ENCODE measurements at regions not wholly inside any gene's neighbourhood (a gene's known extent, or its start where the extent isn't known, plus 50 kb on each side); places are given as distances from the start of the nearest gene placed in this dataset.

DNA sequence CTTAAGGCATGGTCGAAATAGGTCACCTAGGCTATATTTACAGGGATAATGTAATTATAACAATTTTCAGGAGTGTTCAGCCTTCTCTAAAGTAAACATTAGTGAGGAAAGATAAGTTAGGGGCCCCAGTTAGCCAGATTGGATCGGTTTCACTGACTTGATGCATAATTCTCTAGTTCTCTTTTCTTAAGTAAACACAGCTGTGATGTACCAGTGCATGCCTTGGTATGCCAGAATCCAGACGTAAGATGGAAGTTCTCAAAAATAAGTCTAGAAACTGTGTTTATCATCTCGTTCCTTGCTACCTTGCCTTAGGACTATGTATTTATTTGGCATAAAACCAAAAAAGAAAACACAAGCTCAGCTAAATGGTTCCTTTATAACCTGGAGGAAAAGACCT lies 442.2 kb upstream of the CLINT1 start:
- no peak overlapping the region for H2AFZ ChIP-seq (ENCODE audit: low read depth, low read length)
- no peak overlapping the region for H3K27ac ChIP-seq (ENCODE audit: low read length)
- H4K20me1 ChIP-seq (ENCODE audit: insufficient read depth, low read length), result no peaks in the 10 kb centered on the region
- H3K4me1 ChIP-seq (ENCODE audit: insufficient read depth, low read length), result peaks cover 16% of the 10 kb centered on the region
- H3K9me3 ChIP-seq (ENCODE audit: insufficient read depth, low read length, severe bottlenecking), result peaks cover 7% of the 10 kb centered on the region
- no peak for DNase-seq
- TF ChIP-seq, protein P1, sequence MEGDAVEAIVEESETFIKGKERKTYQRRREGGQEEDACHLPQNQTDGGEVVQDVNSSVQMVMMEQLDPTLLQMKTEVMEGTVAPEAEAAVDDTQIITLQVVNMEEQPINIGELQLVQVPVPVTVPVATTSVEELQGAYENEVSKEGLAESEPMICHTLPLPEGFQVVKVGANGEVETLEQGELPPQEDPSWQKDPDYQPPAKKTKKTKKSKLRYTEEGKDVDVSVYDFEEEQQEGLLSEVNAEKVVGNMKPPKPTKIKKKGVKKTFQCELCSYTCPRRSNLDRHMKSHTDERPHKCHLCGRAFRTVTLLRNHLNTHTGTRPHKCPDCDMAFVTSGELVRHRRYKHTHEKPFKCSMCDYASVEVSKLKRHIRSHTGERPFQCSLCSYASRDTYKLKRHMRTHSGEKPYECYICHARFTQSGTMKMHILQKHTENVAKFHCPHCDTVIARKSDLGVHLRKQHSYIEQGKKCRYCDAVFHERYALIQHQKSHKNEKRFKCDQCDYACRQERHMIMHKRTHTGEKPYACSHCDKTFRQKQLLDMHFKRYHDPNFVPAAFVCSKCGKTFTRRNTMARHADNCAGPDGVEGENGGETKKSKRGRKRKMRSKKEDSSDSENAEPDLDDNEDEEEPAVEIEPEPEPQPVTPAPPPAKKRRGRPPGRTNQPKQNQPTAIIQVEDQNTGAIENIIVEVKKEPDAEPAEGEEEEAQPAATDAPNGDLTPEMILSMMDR (IDR thresholded peaks at IDR 0.05; ENCODE audit: borderline replicate concordance, extremely low read depth, low read length, poor library complexity, severe bottlenecking), result no peak
- no peak for TF ChIP-seq EZH2 (IDR thresholded peaks at IDR 0.05; ENCODE audit: borderline replicate concordance, low read depth, low read length, severe bottlenecking)
- H3K4me2 ChIP-seq (ENCODE audit: insufficient read depth, low read length), result no peak overlapping the region
- H3K4me3 ChIP-seq (ENCODE audit: low read depth in 1 of 2, low read length in 2 of 2), result no peak overlapping the region
- H3K79me2 ChIP-seq (ENCODE audit: insufficient read depth, low read length), result no peaks in the 10 kb centered on the region
- H3K36me3 ChIP-seq (ENCODE audit: insufficient read depth, low read length), result no peaks in the 10 kb centered on the region
- ATAC-seq (ENCODE audit: insufficient read depth, low read depth), result no peak
- H3K27me3 ChIP-seq (ENCODE audit: insufficient read depth, low read length, poor library complexity), result no peaks in the 10 kb centered on the region
- no peak overlapping the region for H3K9ac ChIP-seq (ENCODE audit: low read depth, low read length)

- H3K4me1 ChIP-seq (ENCODE audit: insufficient read depth, low read length), result peaks cover 16% of the 10 kb centered on the region
- no peak overlapping the region for H3K4me3 ChIP-seq (ENCODE audit: low read depth in 1 of 2, low read length in 2 of 2)
- peaks cover 7% of the 10 kb centered on the region for H3K9me3 ChIP-seq (ENCODE audit: insufficient read depth, low read length, severe bottlenecking)
- DNase-seq (no peak), ATAC-seq (ENCODE audit: insufficient read depth, low read depth) (no peak)
- no peaks in the 10 kb centered on the region for H4K20me1 ChIP-seq (ENCODE audit: insufficient read depth, low read length)
- H3K36me3 ChIP-seq (ENCODE audit: insufficient read depth, low read length), result no peaks in the 10 kb centered on the region
- no peaks in the 10 kb centered on the region for H3K79me2 ChIP-seq (ENCODE audit: insufficient read depth, low read length)
- H3K27ac ChIP-seq (ENCODE audit: low read length), result no peak overlapping the region; the same call in 1 of the 2 replicates
- no peak overlapping the region for H3K4me2 ChIP-seq (ENCODE audit: insufficient read depth, low read length)
- no peaks in the 10 kb centered on the region for H3K27me3 ChIP-seq (ENCODE audit: insufficient read depth, low read length, poor library complexity)
- TF ChIP-seq, protein P1 (IDR thresholded peaks at IDR 0.05; ENCODE audit: borderline replicate concordance, extremely low read depth, low read length, poor library complexity, severe bottlenecking), result no peak
- TF ChIP-seq EZH2 (IDR thresholded peaks at IDR 0.05; ENCODE audit: borderline replicate concordance, low read depth, low read length, severe bottlenecking), result no peak
- H2AFZ ChIP-seq (ENCODE audit: low read depth, low read length), result no peak overlapping the region
- no peak overlapping the region for H3K9ac ChIP-seq (ENCODE audit: low read depth, low read length)
These were observed 441.3 kb upstream of the CLINT1 start for GRCh38 chr5:158300256-158300655.

DNA sequence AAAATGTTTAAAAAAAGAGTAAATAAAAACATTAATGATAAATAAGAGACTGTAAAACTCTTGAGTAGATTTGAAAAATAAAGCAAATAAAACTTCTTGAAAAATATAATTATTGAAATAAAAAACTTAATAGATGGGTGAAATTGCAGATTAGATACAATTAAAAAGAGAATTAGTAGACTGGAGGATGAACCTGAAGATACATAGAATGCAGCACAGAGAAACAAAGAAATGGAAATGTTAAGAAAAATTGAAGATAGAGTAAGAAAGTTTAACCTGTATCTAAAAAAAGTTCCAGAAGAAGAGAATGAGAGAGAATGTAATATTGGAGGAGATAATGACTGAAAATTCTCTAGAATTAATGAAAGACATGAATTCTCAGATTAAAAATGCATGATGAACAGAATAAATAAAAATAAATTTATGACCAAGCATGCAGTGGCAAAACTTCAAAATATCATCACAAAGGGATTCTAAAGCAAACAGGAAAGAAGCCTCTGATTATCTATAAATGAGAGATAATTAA lies 438.1 kb upstream of the CLINT1 start:
- H3K4me1 ChIP-seq (ENCODE audit: insufficient read depth, low read length), result peaks cover 11% of the 10 kb centered on the region
- H3K9ac ChIP-seq (ENCODE audit: low read depth, low read length), result no peak overlapping the region
- H3K27ac ChIP-seq (ENCODE audit: low read length), result no peak overlapping the region
- H3K36me3 ChIP-seq (ENCODE audit: insufficient read depth, low read length), result no peaks in the 10 kb centered on the region
- no peaks in the 10 kb centered on the region for H3K79me2 ChIP-seq (ENCODE audit: insufficient read depth, low read length)
- H4K20me1 ChIP-seq (ENCODE audit: insufficient read depth, low read length), result no peaks in the 10 kb centered on the region
- no peak overlapping the region for H3K4me2 ChIP-seq (ENCODE audit: insufficient read depth, low read length)
- H2AFZ ChIP-seq (ENCODE audit: low read depth, low read length), result no peak overlapping the region
- H3K4me3 ChIP-seq (ENCODE audit: low read depth in 1 of 2, low read length in 2 of 2), result no peak overlapping the region
- peaks cover 11% of the 10 kb centered on the region for H3K9me3 ChIP-seq (ENCODE audit: insufficient read depth, low read length, severe bottlenecking)
- no peak for TF ChIP-seq EZH2 (IDR thresholded peaks at IDR 0.05; ENCODE audit: borderline replicate concordance, low read depth, low read length, severe bottlenecking)
- no peak for DNase-seq
- no peak for ATAC-seq (ENCODE audit: insufficient read depth, low read depth)
- H3K27me3 ChIP-seq (ENCODE audit: insufficient read depth, low read length, poor library complexity), result no peaks in the 10 kb centered on the region

GRCh38 chr5:158294701-158295100 lies 435.8 kb upstream of the CLINT1 start:
- no peak for ATAC-seq (ENCODE audit: insufficient read depth, low read depth)
- H3K4me2 ChIP-seq (ENCODE audit: insufficient read depth, low read length), result no peak overlapping the region
- DNase-seq, result no peak
- no peak overlapping the region for H3K27ac ChIP-seq (ENCODE audit: low read length)
- H2AFZ ChIP-seq (ENCODE audit: low read depth, low read length), result no peak overlapping the region
- H3K79me2 ChIP-seq (ENCODE audit: insufficient read depth, low read length), result no peaks in the 10 kb centered on the region
- H3K4me1 ChIP-seq (ENCODE audit: insufficient read depth, low read length), result peaks cover 7% of the 10 kb centered on the region
- H3K9ac ChIP-seq (ENCODE audit: low read depth, low read length), result no peak overlapping the region
- H3K4me3 ChIP-seq (ENCODE audit: low read depth in 1 of 2, low read length in 2 of 2), result no peak overlapping the region
- H3K27me3 ChIP-seq (ENCODE audit: insufficient read depth, low read length, poor library complexity), result no peaks in the 10 kb centered on the region
- peaks cover 11% of the 10 kb centered on the region for H3K9me3 ChIP-seq (ENCODE audit: insufficient read depth, low read length, severe bottlenecking)
- H3K36me3 ChIP-seq (ENCODE audit: insufficient read depth, low read length), result no peaks in the 10 kb centered on the region
- TF ChIP-seq, protein P1 (IDR thresholded peaks at IDR 0.05; ENCODE audit: borderline replicate concordance, extremely low read depth, low read length, poor library complexity, severe bottlenecking), result no peak
- no peak for TF ChIP-seq EZH2 (IDR thresholded peaks at IDR 0.05; ENCODE audit: borderline replicate concordance, low read depth, low read length, severe bottlenecking)
- no peaks in the 10 kb centered on the region for H4K20me1 ChIP-seq (ENCODE audit: insufficient read depth, low read length)
